ENCODE measurements at regions not wholly inside any gene's neighbourhood (a gene's known extent, or its start where the extent isn't known, plus 50 kb on each side); places are given as distances from the start of the nearest gene placed in this dataset.

- Histone ChIP-seq H2AFZ (ENCODE audit: low read length) (no peak overlapping the region), H3K9me2 (ENCODE audit: insufficient read depth, low read length) (no peaks in the 10 kb centered on the region), H3K4me3 (ENCODE audit: low read depth, low read length, poor library complexity, severe bottlenecking) (no peak overlapping the region), H3K4me2 (ENCODE audit: low read length) (no peak overlapping the region), H4K20me1 (ENCODE audit: insufficient read depth, low read length) (no peaks in the 10 kb centered on the region), H3K9me3 (ENCODE audit: low read length) (no peaks in the 10 kb centered on the region), H3K4me1 (ENCODE audit: insufficient read depth, low read length, poor library complexity, severe bottlenecking) (no peaks in the 10 kb centered on the region), H3K79me2 (ENCODE audit: insufficient read depth, low read depth, low read length) (no peaks in the 10 kb centered on the region), H3K36me3 (ENCODE audit: insufficient read depth, low read length) (no peaks in the 10 kb centered on the region), H3K27ac (ENCODE audit: low read depth, low read length, poor library complexity, severe bottlenecking) (no peak overlapping the region)
- TF ChIP-seq CTCF (conservative IDR thresholded peaks at IDR 0.05; ENCODE audit: low read length): no peak
- no peak for TF ChIP-seq EZH2phosphoT487 (IDR thresholded peaks at IDR 0.05; ENCODE audit: borderline replicate concordance, low read depth, low read length)
- ChIA-PET CTCF (ENCODE audit: unreplicated experiment) (no interaction called here), POLR2A (interaction anchor here (0.6 to 0.7 kb wide), 2 partner anchors 96 to 1441 kb away, joined by 3 read pairs; no protein-coding TSS in a partner anchor)
- BruUV-seq (replicated peaks): no TSS peak
- no peak for DNase-seq (ENCODE audit: low spot score)
- intact Hi-C loops (cut with micrococcal nuclease; ENCODE audit: unreplicated experiment): no loop called here
Observed at GRCh38 chr5:123795688-123796087, 283.7 kb downstream of the CSNK1G3 start.

- TF ChIP-seq CTCF (conservative IDR thresholded peaks at IDR 0.05; ENCODE audit: low read length) (no peak), EZH2phosphoT487 (IDR thresholded peaks at IDR 0.05; ENCODE audit: borderline replicate concordance, low read depth, low read length) (no peak)
- H3K4me3 ChIP-seq (ENCODE audit: low read depth, low read length, poor library complexity, severe bottlenecking): no peak overlapping the region
- no peak for DNase-seq (ENCODE audit: low spot score)
- no peaks in the 10 kb centered on the region for H3K9me2 ChIP-seq (ENCODE audit: insufficient read depth, low read length)
- ChIA-PET POLR2A (interaction anchor here (0.7 to 1.0 kb wide), 2 partner anchors 11 to 1675 kb away, joined by 3 read pairs; no protein-coding TSS in a partner anchor), CTCF (ENCODE audit: unreplicated experiment) (no interaction called here)
- no peaks in the 10 kb centered on the region for H3K79me2 ChIP-seq (ENCODE audit: insufficient read depth, low read depth, low read length)
- H3K9me3 ChIP-seq (ENCODE audit: low read length): no peaks in the 10 kb centered on the region
- H3K4me2 ChIP-seq (ENCODE audit: low read length): no peak overlapping the region
- BruUV-seq (replicated peaks): no TSS peak
- no peak overlapping the region for H2AFZ ChIP-seq (ENCODE audit: low read length)
- no peaks in the 10 kb centered on the region for H3K4me1 ChIP-seq (ENCODE audit: insufficient read depth, low read length, poor library complexity, severe bottlenecking)
- no peaks in the 10 kb centered on the region for H4K20me1 ChIP-seq (ENCODE audit: insufficient read depth, low read length)
- no peak overlapping the region for H3K27ac ChIP-seq (ENCODE audit: low read depth, low read length, poor library complexity, severe bottlenecking)
- no peaks in the 10 kb centered on the region for H3K36me3 ChIP-seq (ENCODE audit: insufficient read depth, low read length)
- intact Hi-C loops (cut with micrococcal nuclease; ENCODE audit: unreplicated experiment): no loop called here
Observed at GRCh38 chr5:123790226-123790625, 278.2 kb downstream of the CSNK1G3 start.

GRCh38 chr5:123787635-123788034 is 275.7 kb downstream of the CSNK1G3 start:
- Histone ChIP-seq H2AFZ (ENCODE audit: low read length) (no peak overlapping the region), H4K20me1 (ENCODE audit: insufficient read depth, low read length) (no peaks in the 10 kb centered on the region), H3K79me2 (ENCODE audit: insufficient read depth, low read depth, low read length) (no peaks in the 10 kb centered on the region), H3K9me2 (ENCODE audit: insufficient read depth, low read length) (no peaks in the 10 kb centered on the region), H3K27ac (ENCODE audit: low read depth, low read length, poor library complexity, severe bottlenecking) (no peak overlapping the region), H3K4me3 (ENCODE audit: low read depth, low read length, poor library complexity, severe bottlenecking) (no peak overlapping the region), H3K4me1 (ENCODE audit: insufficient read depth, low read length, poor library complexity, severe bottlenecking) (no peaks in the 10 kb centered on the region), H3K36me3 (ENCODE audit: insufficient read depth, low read length) (no peaks in the 10 kb centered on the region), H3K4me2 (ENCODE audit: low read length) (no peak overlapping the region), H3K9me3 (ENCODE audit: low read length) (no peaks in the 10 kb centered on the region)
- POLR2A ChIA-PET: interaction anchor here (1.0 to 2.2 kb wide), 2 partner anchors 11 to 12 kb away, joined by 3 to 7 read pairs; no protein-coding TSS in a partner anchor
- CTCF ChIA-PET (ENCODE audit: unreplicated experiment): no interaction called here
- intact Hi-C loops (cut with micrococcal nuclease; ENCODE audit: unreplicated experiment): no loop called here
- TF ChIP-seq CTCF (conservative IDR thresholded peaks at IDR 0.05; ENCODE audit: low read length): no peak
- no peak for TF ChIP-seq EZH2phosphoT487 (IDR thresholded peaks at IDR 0.05; ENCODE audit: borderline replicate concordance, low read depth, low read length)
- no peak for DNase-seq (ENCODE audit: low spot score)
- BruUV-seq (replicated peaks): no TSS peak
